ENCODE measurements at regions not wholly inside any gene's neighbourhood (a gene's known extent, or its start where the extent isn't known, plus 50 kb on each side); places are given as distances from the start of the nearest gene placed in this dataset.

GRCh38 chr17:22277595-22277994 lies 585.3 kb downstream of the KCNJ18 start (continued):
- TF ChIP-seq REST (IDR thresholded peaks at IDR 0.05; ENCODE audit: unreplicated experiment) (no peak), ETS1 (IDR thresholded peaks at IDR 0.05) (no peak), EZH2phosphoT487 (IDR thresholded peaks at IDR 0.05; ENCODE audit: unreplicated experiment) (no peak), CTCF (conservative IDR thresholded peaks at IDR 0.05; ENCODE audit: low read depth in 2 of 2) (no peak), ZNF331 (CRISPR knock-in tag; IDR thresholded peaks at IDR 0.05; ENCODE audit: low read depth) (no peak), EZH2 (IDR thresholded peaks at IDR 0.05; ENCODE audit: low read depth, unreplicated experiment) (no peak)

GRCh38 chr17:22278302-22279275 lies 586.3 kb downstream of the KCNJ18 start:
- Histone ChIP-seq H3K27me3 (ENCODE audit: insufficient read depth) (no peaks in the 10 kb centered on the region), H2AFZ (no peak overlapping the region), H3K9me2 (ENCODE audit: insufficient read depth) (no peaks in the 10 kb centered on the region), H3F3A (replicated peaks; ENCODE audit: low read depth) (no peaks in the 10 kb centered on the region), H3K27ac (ENCODE audit: low read depth) (no peak overlapping the region), H3K4me3 (no peak overlapping the region), H4K20me1 (replicated peaks; ENCODE audit: insufficient read depth) (no peaks in the 10 kb centered on the region), H3K4me2 (no peak overlapping the region), H3K4me1 (ENCODE audit: insufficient read depth) (no peaks in the 10 kb centered on the region), H3K79me2 (replicated peaks; ENCODE audit: insufficient read depth) (no peaks in the 10 kb centered on the region), H3K36me3 (ENCODE audit: insufficient read depth) (no peaks in the 10 kb centered on the region)
- Mint-ChIP-seq H3K9me3 (peaks cover 75% of the 10 kb centered on the region), H3K4me3 (no peak overlapping the region), H3K4me1 (no peaks in the 10 kb centered on the region), H3K27ac (no peak overlapping the region), H3K36me3 (ENCODE audit: low read depth) (peaks cover 11% of the 10 kb centered on the region), H3K27me3 (ENCODE audit: insufficient read depth, low read depth, poor library complexity) (no peaks in the 10 kb centered on the region)
- ATAC-seq (no peak), DNase-seq (ENCODE audit: low spot score) (no peak)
- no peak for TF ChIP-seq EZH2phosphoT487 (IDR thresholded peaks at IDR 0.05; ENCODE audit: unreplicated experiment)
- TF ChIP-seq ETS1 (IDR thresholded peaks at IDR 0.05), result no peak
- no peak for TF ChIP-seq CTCF (conservative IDR thresholded peaks at IDR 0.05; ENCODE audit: low read depth in 2 of 2)
- TF ChIP-seq ZNF114 (CRISPR knock-in tag; IDR thresholded peaks at IDR 0.05), result no peak
- TF ChIP-seq EZH2 (IDR thresholded peaks at IDR 0.05; ENCODE audit: low read depth, unreplicated experiment), result no peak
- TF ChIP-seq JUNB (IDR thresholded peaks at IDR 0.05; ENCODE audit: unreplicated experiment), result no peak
